GM21737 (cell line): ENCODE measurements at regions not wholly inside any gene's neighbourhood (a gene's known extent, or its start where the extent isn't known, plus 50 kb on each side); places are given as distances from the start of the nearest gene placed in this dataset.
"Not testable (repeated sequence)": the region's sequence is repeated elsewhere in the genome, so short reads cannot be mapped to it uniquely, and the experiment has no call there.

Experiments used
- ATAC-seq: cut with Tn5 transposase; IDR thresholded peaks from one replicate; pipeline ENCODE4 v1.9.1; 2021; ENCODE audit warnings: mild to moderate bottlenecking, moderate library complexity; ENCODE audit not compliant: unreplicated experiment

DNA sequence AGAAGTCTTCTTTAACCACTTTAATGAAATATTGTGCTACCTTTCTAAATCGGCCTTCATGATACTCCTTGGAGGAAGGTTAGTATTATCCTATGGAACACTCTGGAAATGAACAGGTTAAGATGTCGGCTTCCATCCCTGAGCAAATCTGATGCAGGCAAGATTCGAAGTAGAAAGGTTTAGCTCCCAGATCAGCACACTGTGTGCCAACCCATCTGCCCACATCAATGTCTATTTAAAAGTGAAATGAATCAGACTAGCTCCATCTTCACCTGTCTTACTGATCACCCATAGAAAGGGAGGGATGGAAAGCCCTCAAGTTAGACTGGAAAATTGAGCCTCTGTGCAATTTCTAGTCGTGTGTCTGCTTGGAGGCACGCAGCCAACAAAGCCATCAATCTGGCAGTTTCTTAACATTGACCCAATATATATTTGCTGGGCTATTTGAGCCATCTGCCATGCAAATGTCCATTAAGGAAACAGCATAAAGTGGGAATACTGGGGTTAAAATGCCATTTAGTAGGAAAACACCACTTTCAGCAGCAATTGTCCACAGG is 506.1 kb downstream of the RMST start:
- ATAC-seq, result no peak

DNA sequence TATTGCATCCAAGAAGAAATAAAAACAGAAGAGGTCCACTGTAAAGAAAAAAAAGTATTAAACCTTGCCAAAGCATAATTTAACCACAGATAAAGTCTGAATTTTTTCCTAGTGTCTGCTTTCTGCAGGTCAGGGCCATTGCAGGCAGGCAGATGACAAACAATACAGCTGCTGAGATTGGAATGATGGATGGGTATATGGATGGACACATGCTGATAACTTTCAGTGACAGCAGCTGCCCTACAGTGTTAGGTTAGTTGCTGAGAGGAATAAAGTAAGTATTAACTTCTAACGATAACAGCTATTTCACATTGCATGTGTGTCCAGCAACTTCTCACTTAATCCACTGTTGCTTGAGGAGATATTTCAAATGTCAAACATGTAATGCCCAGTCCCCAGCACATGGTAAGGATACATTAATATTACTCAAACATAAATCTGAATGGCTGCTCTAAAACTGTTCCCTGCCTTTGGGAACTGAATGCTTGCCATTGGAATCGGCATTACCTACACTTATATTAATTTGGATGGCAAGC is 515.3 kb downstream of the RMST start:
- no peak for ATAC-seq

DNA sequence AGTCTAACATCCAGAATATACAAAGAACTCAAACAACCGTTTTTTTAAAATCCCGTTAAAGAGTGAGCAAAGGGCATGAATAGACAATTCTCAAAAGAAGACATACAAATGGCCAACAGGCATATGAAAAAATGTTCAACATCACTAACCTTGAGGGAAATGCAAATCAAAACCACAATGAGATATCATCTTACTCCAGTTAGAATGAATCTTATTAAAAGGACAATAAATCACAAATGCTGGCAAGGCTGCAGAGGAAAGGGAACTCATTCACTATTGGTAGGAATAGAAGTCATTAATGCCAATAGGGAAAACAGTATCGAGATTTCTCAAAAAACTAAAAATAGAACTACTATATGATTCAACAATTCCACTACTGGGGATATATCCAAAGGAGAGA is 520.1 kb downstream of the RMST start:
- ATAC-seq, result no peak

- no peak for ATAC-seq
Measured at GRCh38 chr12:97983796-97984195, 521.2 kb downstream of the RMST start.

GRCh38 chr12:97984436-97984835 is 521.8 kb downstream of the RMST start:
- no peak for ATAC-seq

- no peak for ATAC-seq
Measured at GRCh38 chr12:97984974-97985580, 522.5 kb downstream of the RMST start.

- no peak for ATAC-seq
Measured at GRCh38 chr12:97985834-97986233, 523.2 kb downstream of the RMST start.

DNA sequence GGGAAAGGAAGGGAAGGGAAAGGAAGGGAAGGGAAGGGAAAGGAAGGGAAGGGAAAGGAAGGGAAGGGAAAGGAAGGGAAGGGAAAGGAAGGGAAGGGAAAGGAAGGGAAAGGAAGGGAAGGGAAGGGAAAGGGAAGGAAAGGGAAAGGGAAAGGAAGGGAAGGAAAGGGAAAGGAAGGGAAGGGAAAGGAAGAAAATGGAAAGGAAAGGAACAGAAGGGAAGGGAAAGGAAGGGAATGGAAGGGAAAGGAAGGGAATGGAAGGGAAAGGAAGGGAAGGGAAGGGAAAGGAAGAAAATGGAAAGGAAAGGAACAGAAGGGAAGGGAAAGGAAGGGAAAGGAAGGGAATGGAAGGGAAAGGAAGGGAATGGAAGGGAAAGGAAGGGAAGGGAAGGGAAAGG is 526.0 kb downstream of the RMST start:
- ATAC-seq, result not testable (repeated sequence)

DNA sequence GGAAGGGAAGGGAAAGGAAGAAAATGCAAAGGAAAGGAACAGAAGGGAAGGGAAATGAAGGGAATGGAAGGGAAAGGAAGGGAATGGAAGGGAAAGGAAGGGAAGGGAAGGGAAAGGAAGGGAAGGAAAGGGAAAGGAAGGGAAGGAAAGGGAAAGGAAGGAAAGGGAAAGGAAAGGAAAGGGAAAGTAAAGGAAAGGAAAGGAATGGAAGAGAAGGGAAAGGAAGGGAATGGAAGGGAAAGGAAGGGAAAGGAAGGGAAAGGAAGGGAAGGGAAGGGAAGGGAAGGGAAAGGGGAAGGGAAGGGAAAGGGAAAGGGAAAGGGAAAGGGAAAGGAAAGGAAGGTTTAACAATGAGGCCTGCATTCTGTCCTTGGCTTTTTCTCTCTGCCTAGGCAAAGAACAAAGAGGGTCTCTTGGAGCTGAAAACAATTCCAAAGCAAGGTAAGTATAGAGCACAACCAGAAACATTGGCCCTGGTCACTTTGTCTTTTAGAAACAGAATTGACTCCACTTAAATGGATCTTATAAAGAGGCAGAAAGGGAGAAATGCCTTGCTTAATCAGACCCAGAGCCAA is 525.9 kb upstream of the TMPO start:
- no peak for ATAC-seq

DNA sequence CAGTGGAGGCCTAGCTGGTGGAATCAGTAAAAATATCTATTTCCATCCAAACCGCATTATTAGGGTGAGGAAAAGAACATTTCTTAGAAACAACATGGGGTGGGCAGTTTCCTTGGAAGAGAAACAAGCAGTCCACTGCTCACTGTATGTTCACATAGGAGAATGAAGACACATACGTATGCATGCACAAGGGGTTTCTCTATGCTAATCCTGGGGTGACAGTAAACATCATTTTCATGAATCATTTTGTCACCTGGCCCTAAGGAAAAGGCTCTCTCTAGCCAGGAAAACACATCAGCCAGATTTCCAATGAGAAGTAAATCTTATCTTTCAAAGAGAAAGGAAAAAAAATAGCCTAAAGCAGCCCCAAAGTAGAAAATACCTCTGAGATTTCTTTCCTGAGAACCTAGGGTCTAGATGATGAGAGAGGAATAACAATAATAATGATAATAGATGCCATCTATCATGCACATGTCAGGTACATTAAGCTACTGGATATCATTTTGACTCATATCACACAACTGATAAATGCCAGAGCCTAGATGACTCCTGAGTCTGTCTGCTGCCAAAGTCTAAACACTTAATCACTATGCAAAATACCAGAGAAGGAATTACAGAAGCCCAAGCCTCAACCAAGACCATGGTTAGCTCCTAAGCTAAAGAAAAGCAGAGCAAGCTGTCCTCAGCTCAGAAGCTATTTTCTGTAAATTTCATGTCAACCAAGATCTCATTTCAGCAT is 520.5 kb upstream of the TMPO start:
- no peak for ATAC-seq

DNA sequence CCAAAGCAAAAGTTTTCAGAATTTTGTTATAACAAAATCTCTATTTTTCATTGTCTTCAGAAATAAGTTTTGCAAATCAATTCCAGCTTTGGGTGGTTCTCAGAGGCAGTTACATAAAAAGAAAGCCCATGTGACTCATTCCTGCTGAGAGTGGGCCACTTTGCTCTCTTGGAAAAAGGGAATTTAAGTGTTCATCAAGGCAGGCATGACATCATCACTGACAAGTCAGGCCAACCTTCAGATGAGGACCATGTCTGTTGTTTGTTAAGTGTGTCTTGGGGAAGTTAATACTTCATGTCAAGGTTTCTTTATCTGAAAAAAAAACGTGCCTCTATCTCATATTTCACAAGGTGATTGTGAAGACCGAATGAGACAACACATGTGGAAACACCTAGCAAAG is 519.8 kb upstream of the TMPO start:
- no peak for ATAC-seq

- no peak for ATAC-seq
Measured at GRCh38 chr12:98001430-98001829, 514.0 kb upstream of the TMPO start.

- ATAC-seq, result peak; percentile 68
Measured at GRCh38 chr12:98002887-98003493, 512.4 kb upstream of the TMPO start.

DNA sequence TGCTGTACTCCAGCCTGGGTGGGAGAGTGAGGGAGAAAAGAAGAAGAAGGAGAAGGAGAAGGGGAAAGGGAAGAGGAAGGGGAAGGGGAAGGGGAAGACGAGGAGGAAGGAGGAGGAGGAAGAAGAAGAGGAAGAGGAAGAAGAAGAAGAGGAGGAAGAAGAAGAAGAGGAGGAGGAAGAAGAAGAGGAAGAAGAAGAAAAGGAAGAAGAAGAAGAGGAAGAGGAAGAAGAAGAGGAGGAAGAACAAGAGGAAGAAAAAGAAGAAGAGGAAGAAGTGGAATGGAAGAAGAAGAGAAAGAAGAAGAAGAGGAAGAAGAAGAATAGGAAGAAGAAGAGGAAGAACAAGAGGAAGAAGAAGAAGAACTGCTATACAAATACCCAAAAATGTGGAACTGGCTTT is 507.4 kb upstream of the TMPO start:
- no peak for ATAC-seq

DNA sequence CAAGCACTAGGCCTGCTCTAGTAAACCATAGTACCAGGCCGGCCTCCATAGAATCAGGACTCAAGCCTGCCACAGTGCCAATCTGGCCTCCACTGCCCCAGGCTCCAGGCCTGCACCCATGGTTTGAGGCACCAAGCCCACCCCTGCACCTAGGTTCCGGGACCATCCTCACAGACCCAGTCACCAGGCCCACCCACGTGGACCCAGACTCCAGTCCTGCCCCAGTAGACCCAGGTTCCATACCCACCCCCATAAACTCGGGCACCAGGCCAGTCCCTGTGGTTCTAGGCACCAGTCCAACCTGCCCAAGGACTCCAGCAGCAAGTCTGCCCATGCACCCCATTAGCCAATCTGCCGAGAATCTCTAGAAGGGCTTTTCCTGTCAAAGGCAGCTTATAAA is 501.8 kb upstream of the TMPO start:
- no peak for ATAC-seq

DNA sequence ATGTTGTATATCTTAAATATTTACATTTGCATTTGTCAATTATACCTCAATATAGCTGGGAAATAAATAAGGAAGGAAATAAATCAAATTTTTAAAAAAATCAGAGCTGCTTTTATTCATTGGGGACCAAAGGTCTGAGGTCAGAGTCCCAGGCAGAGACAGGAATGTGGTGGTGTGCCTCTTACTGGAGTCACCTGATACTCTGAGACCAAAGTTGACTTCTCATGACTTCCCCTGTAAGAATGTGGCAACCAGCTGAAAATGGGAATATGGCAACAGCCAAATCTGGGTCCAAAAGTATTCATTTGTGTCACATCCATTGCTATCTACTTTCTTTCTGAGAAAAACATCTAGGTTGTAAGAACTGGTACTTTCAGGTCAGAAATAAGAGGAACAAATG is 496.6 kb upstream of the TMPO start:
- no peak for ATAC-seq

- no peak for ATAC-seq
Measured at GRCh38 chr12:98020376-98020775, 495.0 kb upstream of the TMPO start.

DNA sequence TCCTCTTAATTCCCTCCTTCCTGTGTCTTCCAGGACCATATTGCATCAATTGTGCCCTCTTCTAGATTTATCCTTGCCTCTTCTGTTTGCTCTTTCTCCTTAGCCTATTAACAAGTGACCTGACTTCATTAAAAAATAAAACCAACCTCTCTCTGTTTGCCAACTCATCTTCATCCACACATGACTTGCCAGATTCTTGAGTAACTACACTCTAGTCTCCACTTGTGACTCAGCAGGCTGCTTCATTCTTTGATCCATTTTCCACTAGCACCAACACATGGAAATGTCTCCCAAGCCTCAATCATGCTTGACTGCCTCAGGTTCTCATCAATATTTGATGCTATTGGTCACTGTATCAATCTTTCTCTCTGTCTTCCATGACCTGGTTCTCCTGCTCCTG is 492.4 kb upstream of the TMPO start:
- ATAC-seq, result no peak

DNA sequence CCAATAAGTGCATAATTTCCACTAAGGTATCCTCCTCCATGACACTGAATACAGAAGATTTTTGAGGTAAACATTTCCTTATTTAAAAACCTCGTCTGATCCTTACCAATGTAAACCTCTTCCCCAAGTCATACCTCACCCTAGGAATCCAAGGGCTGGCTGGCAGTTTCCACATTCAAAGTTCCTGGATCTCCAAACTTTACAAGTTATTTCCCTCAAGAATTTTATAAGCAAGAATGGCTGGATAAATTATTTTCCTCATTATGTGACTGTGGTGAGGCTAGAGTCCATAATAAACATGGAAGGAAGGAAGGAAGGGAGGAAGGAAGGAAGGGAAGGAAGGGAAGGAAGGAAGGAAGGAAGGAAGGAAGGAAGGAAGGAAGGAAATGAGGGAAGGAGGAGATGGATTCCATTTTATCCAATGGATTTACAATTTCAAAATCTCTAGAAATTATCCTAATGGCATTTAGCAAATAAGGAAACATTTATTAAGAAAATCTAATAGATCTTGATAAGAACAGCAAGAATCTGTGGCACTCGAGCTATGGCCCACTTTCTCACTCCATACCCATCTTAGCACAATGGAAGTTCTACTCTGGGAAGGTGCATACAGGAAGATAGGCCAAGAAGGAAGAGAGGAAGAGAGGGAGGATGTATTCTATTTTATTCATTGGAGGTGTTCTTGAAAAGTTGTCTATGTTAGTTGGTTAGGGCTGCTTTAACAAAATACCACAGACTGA is 477.8 kb upstream of the TMPO start:
- no peak for ATAC-seq

DNA sequence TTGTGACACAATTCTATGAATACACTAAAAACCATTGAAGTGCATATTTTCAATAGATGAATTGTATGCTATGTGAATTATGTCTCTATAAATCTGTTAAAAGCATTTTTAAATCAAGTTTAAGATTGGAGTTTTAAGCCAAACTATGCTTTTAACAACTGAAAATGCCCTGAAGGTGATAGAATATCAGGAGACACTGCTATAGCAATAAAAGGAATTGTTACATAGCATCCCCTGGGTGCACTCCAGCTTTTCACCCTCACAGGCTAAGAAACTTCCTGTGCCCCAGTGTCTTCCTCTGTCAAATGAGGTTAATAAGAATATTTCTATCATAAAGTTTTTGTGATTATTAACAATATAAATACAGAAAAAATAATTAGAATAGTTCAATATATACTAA is 472.7 kb upstream of the TMPO start:
- no peak for ATAC-seq

DNA sequence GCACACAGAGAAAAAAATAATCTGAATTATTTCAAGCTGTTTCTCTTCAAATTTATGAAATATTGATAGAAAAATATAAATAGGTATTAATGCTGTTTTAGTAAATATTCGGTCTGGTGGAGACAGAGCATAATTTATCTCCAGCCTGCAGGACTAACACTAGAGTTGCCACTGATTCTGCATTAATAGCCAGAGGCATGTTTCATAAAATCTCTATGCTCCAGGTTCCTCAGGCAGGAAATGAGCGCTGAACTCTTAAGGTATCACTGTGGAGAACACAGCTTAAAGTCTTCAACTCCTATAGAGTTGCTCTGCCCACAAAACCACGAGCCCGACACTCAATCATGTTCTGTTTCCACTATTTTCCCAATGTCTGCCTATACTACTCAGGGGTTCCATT is 470.0 kb upstream of the TMPO start:
- no peak for ATAC-seq
